Calu3 (cell line): ENCODE measurements at regions not wholly inside any gene's neighbourhood (a gene's known extent, or its start where the extent isn't known, plus 50 kb on each side); places are given as distances from the start of the nearest gene placed in this dataset.

Experiments used
- BruUV-seq: library from RNA; stranded (reverse); fragments of 400-500 nt; replicated peaks from 2 replicates; lab custom pipeline; 2021; lab: Mats Ljungman, UMichigan
- CTCF ChIA-PET: fragments of 300-600 bp; sonication (Branson Sonifier 250); formaldehyde crosslinking; loops from one replicate; lab custom pipeline; 2022; ENCODE audit warnings: antibody characterized with exemption; lab: Charles Lee
- DNase-seq: peaks from one replicate; pipeline ENCODE4 v3.0.0; 2022
- H3K27ac Mint-ChIP-seq: one replicate; pipeline ENCODE4 v1.8.0; 2022; ENCODE audit warnings: mixed read lengths; ENCODE audit not compliant: unreplicated experiment
- H3K27me3 Mint-ChIP-seq: one replicate; pipeline ENCODE4 v1.8.0; 2022; ENCODE audit warnings: mixed read lengths; ENCODE audit not compliant: unreplicated experiment
- H3K36me3 Mint-ChIP-seq: one replicate; pipeline ENCODE4 v1.8.0; 2022; ENCODE audit warnings: mild to moderate bottlenecking, moderate library complexity, mixed read lengths; ENCODE audit not compliant: insufficient read depth, unreplicated experiment
- H3K4me1 Mint-ChIP-seq: one replicate; pipeline ENCODE4 v1.8.0; 2022; ENCODE audit warnings: mild to moderate bottlenecking, low read depth, mixed read lengths; ENCODE audit not compliant: unreplicated experiment
- H3K4me3 Mint-ChIP-seq: one replicate; pipeline ENCODE4 v1.8.0; 2022; ENCODE audit warnings: mild to moderate bottlenecking, low read depth, moderate library complexity, mixed read lengths; ENCODE audit not compliant: unreplicated experiment
- H3K9me3 Mint-ChIP-seq: one replicate; pipeline ENCODE4 v1.8.0; 2022; ENCODE audit warnings: low read depth, mixed read lengths; ENCODE audit not compliant: unreplicated experiment
- intact Hi-C: fragments of 100-400 bp; cut with micrococcal nuclease; formaldehyde crosslinking; loops from one replicate; pipeline ENCODE4 v1.10.0; 2022; ENCODE audit not compliant: unreplicated experiment
- TF ChIP-seq, protein P1 (sequence below): fragments of 200-600 bp; IDR thresholded peaks from one replicate; pipeline ENCODE4 v1.8.0; 2022; ENCODE audit warnings: antibody characterized with exemption; ENCODE audit not compliant: unreplicated experiment

DNA sequence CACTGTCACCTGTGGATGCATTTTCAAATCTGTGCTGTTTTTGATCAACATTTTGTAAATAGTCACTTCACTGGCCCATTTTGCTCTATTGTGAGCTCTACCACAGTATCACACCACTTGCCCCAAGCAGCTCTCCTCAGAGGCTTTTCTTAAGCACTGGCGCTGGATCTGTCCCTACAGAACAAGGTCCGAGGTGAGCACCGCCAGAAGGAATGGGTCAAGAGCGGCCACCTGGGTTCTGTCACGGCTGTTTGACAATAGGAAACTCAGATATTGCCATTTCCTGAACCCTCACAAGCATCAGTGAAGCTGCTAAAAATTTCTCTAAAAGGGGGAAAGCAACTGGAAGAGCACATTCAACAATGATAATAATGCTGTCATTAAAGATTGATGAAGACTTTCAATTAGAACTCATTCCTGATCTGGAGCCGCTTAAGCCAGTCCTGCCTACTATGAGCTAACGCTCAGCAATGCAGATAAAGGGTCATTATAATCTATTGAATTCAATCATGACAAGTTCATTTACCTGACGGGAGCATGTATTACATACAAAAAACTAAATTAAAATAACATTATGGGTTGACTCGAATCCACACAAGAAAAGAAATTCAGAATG lies 514.0 kb downstream of the GALR1 start:
- H3K27me3 Mint-ChIP-seq: no peaks in the 10 kb centered on the region
- BruUV-seq: no TSS peak

DNA sequence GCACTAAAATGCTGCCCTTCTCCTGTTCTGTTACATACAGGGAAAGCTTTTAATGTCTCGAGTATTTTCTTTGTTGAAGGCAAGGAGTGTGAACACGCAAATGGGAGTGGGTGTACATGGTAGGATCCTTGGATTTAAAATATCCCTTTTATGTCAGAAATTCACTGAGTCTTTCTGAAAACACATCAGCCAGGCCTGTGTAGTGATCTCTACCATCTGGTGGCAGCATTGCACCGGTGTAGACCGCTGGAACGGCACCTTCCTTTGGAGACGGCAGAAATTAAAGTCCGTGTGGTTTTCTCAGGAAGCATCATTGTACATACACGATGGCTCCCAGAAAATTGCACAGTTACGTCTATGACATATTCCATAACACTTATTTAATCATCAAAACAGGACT lies 515.8 kb downstream of the GALR1 start:
- Mint-ChIP-seq H3K27me3 (no peaks in the 10 kb centered on the region), H3K36me3 (no peaks in the 10 kb centered on the region), H3K9me3 (peaks cover 7% of the 10 kb centered on the region), H3K4me3 (no peak overlapping the region), H3K27ac (no peak overlapping the region), H3K4me1 (no peaks in the 10 kb centered on the region)
- TF ChIP-seq, protein P1, sequence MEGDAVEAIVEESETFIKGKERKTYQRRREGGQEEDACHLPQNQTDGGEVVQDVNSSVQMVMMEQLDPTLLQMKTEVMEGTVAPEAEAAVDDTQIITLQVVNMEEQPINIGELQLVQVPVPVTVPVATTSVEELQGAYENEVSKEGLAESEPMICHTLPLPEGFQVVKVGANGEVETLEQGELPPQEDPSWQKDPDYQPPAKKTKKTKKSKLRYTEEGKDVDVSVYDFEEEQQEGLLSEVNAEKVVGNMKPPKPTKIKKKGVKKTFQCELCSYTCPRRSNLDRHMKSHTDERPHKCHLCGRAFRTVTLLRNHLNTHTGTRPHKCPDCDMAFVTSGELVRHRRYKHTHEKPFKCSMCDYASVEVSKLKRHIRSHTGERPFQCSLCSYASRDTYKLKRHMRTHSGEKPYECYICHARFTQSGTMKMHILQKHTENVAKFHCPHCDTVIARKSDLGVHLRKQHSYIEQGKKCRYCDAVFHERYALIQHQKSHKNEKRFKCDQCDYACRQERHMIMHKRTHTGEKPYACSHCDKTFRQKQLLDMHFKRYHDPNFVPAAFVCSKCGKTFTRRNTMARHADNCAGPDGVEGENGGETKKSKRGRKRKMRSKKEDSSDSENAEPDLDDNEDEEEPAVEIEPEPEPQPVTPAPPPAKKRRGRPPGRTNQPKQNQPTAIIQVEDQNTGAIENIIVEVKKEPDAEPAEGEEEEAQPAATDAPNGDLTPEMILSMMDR: no peak
- CTCF ChIA-PET: no interaction called here
- intact Hi-C loops: no loop called here
- BruUV-seq: no TSS peak
- no peak for DNase-seq

More for the DNA sequence above, 514.0 kb downstream of the GALR1 start:
- no peaks in the 10 kb centered on the region for H3K36me3 Mint-ChIP-seq
- no peak for DNase-seq
- CTCF ChIA-PET: no interaction called here
- TF ChIP-seq, protein P1: no peak
- peaks cover 12% of the 10 kb centered on the region for H3K9me3 Mint-ChIP-seq
- H3K4me3 Mint-ChIP-seq: no peak overlapping the region
- no peaks in the 10 kb centered on the region for H3K4me1 Mint-ChIP-seq
- H3K27ac Mint-ChIP-seq: no peak overlapping the region
- intact Hi-C loops: no loop called here

GRCh38 chr18:77766421-77766820 lies 516.8 kb downstream of the GALR1 start:
- BruUV-seq: no TSS peak
- no peaks in the 10 kb centered on the region for H3K36me3 Mint-ChIP-seq
- H3K4me3 Mint-ChIP-seq: no peak overlapping the region
- H3K9me3 Mint-ChIP-seq: peaks cover 4% of the 10 kb centered on the region
- no peaks in the 10 kb centered on the region for H3K4me1 Mint-ChIP-seq
- H3K27me3 Mint-ChIP-seq: no peaks in the 10 kb centered on the region
- CTCF ChIA-PET: no interaction called here
- intact Hi-C loops: no loop called here
- no peak overlapping the region for H3K27ac Mint-ChIP-seq
- TF ChIP-seq, protein P1: no peak
- DNase-seq: no peak

DNA sequence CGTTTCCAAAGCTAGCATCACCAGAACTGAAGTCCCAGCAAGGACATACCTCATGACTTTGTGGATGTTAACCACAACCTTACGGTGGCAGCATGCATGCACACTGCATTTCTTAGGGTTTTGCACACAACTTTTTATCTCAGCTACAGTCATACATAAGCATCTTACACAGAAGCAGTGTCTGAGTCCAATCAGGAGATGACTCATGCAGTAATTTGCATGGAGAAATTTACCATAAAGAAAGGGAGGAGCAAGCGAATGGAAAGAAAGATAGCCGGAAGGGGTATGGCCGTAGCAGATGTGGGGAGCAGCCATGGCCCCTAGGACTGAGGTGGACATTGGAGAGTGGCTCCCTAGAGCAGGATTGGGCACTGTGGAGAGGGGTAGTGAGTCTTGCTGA lies 522.5 kb downstream of the GALR1 start:
- Mint-ChIP-seq H3K36me3 (no peaks in the 10 kb centered on the region), H3K9me3 (peaks cover 8% of the 10 kb centered on the region), H3K27me3 (no peaks in the 10 kb centered on the region), H3K4me3 (no peak overlapping the region), H3K4me1 (no peaks in the 10 kb centered on the region), H3K27ac (no peak overlapping the region)
- no TSS peak for BruUV-seq
- no peak for DNase-seq
- CTCF ChIA-PET: no interaction called here
- intact Hi-C loops: no loop called here
- TF ChIP-seq, protein P1: no peak
